Karpas-422 (cell line): ENCODE measurements at regions not wholly inside any gene's neighbourhood (a gene's known extent, or its start where the extent isn't known, plus 50 kb on each side); places are given as distances from the start of the nearest gene placed in this dataset.

Experiments used
- DNase-seq: peaks from one replicate; pipeline ENCODE4 v3.0.0-alpha.2; 2015
- H2AFZ ChIP-seq: fragments of 200-600 bp; sonication (generic); 2 replicates; pipeline ENCODE4 v1.6.1; 2014; ENCODE audit warnings: antibody characterized with exemption, low read length, mixed read lengths
- H3K27ac ChIP-seq: fragments of 200-600 bp; sonication (generic); 2 replicates; pipeline ENCODE4 v1.5.1; 2014; ENCODE audit warnings: mild to moderate bottlenecking, low read length, moderate library complexity
- H3K27me3 ChIP-seq: fragments of 200-600 bp; sonication (generic); 2 replicates; pipeline ENCODE4 v1.6.1; 2014; ENCODE audit warnings: low read length, mixed read lengths
- H3K36me3 ChIP-seq: fragments of 200-600 bp; sonication (generic); 2 replicates; pipeline ENCODE4 v1.6.1; 2014; ENCODE audit warnings: low read length, mixed read lengths; ENCODE audit not compliant: insufficient read depth
- H3K4me1 ChIP-seq: fragments of 200-600 bp; sonication (generic); 2 replicates; pipeline ENCODE4 v1.6.1; 2014; ENCODE audit warnings: mild to moderate bottlenecking, low read length, mixed read lengths
- H3K4me2 ChIP-seq: fragments of 200-600 bp; sonication (generic); 2 replicates; pipeline ENCODE4 v1.6.1; 2014; ENCODE audit warnings: low read length, low read depth, mild to moderate bottlenecking; ENCODE audit not compliant: poor library complexity, severe bottlenecking
- H3K4me3 ChIP-seq: fragments of 200-600 bp; sonication (generic); 2 replicates; pipeline ENCODE4 v1.5.1; 2014; ENCODE audit warnings: mild to moderate bottlenecking, antibody characterized with exemption, low read length, mixed read lengths
- H3K79me2 ChIP-seq: fragments of 200-600 bp; sonication (generic); 2 replicates; pipeline ENCODE4 v1.6.1; 2014; ENCODE audit warnings: mild to moderate bottlenecking, low read length, mixed read lengths
- H3K9ac ChIP-seq: fragments of 200-600 bp; sonication (generic); 2 replicates; pipeline ENCODE4 v1.6.0; 2014; ENCODE audit warnings: low read length
- H3K9me2 ChIP-seq: fragments of 200-600 bp; sonication (generic), shearing (Covaris generic); replicated peaks from 2 replicates; pipeline ENCODE4 v1.6.0; 2014; ENCODE audit warnings: mild to moderate bottlenecking, low read length, moderate library complexity; ENCODE audit not compliant: insufficient read depth
- H3K9me3 ChIP-seq: fragments of 300-700, 200-600 bp; sonication (generic); 2 replicates; pipeline ENCODE4 v1.6.1; 2014; ENCODE audit warnings: low read length, mixed read lengths
- H4K20me1 ChIP-seq: fragments of 200-600 bp; sonication (generic); 2 replicates; pipeline ENCODE4 v1.6.1; 2014; ENCODE audit warnings: mild to moderate bottlenecking, antibody characterized with exemption, low read length, low read depth; ENCODE audit not compliant: insufficient read depth

GRCh38 chr4:175373031-175373430 lies 439.0 kb downstream of the GPM6A start:
- Histone ChIP-seq H3K9ac (no peak overlapping the region), H3K4me3 (no peak overlapping the region), H4K20me1 (no peaks in the 10 kb centered on the region), H3K79me2 (no peaks in the 10 kb centered on the region), H3K4me1 (no peaks in the 10 kb centered on the region), H2AFZ (no peak overlapping the region), H3K4me2 (no peak overlapping the region), H3K9me2 (no peaks in the 10 kb centered on the region), H3K9me3 (no peaks in the 10 kb centered on the region), H3K36me3 (no peaks in the 10 kb centered on the region), H3K27me3 (no peaks in the 10 kb centered on the region), H3K27ac (no peak overlapping the region)
- DNase-seq, result no peak

- DNase-seq, result no peak
- no peak overlapping the region for H3K4me3 ChIP-seq
- H3K9me3 ChIP-seq, result no peaks in the 10 kb centered on the region
- no peaks in the 10 kb centered on the region for H3K36me3 ChIP-seq
- no peaks in the 10 kb centered on the region for H3K9me2 ChIP-seq
- H3K9ac ChIP-seq, result no peak overlapping the region
- no peak overlapping the region for H2AFZ ChIP-seq
- no peaks in the 10 kb centered on the region for H3K4me1 ChIP-seq
- no peaks in the 10 kb centered on the region for H3K27me3 ChIP-seq
- no peaks in the 10 kb centered on the region for H4K20me1 ChIP-seq
- no peak overlapping the region for H3K27ac ChIP-seq
- H3K4me2 ChIP-seq, result no peak overlapping the region
- no peaks in the 10 kb centered on the region for H3K79me2 ChIP-seq
Measured at GRCh38 chr4:175374459-175374858, 437.6 kb downstream of the GPM6A start.

- Histone ChIP-seq H3K36me3 (no peaks in the 10 kb centered on the region), H4K20me1 (no peaks in the 10 kb centered on the region), H3K4me2 (no peak overlapping the region), H3K4me3 (no peak overlapping the region), H3K4me1 (no peaks in the 10 kb centered on the region), H3K9ac (no peak overlapping the region), H3K27ac (no peak overlapping the region), H3K9me2 (no peaks in the 10 kb centered on the region), H3K27me3 (no peaks in the 10 kb centered on the region), H3K9me3 (no peaks in the 10 kb centered on the region), H2AFZ (no peak overlapping the region), H3K79me2 (no peaks in the 10 kb centered on the region)
- no peak for DNase-seq
Measured at GRCh38 chr4:175376287-175376977, 435.6 kb downstream of the GPM6A start.

DNA sequence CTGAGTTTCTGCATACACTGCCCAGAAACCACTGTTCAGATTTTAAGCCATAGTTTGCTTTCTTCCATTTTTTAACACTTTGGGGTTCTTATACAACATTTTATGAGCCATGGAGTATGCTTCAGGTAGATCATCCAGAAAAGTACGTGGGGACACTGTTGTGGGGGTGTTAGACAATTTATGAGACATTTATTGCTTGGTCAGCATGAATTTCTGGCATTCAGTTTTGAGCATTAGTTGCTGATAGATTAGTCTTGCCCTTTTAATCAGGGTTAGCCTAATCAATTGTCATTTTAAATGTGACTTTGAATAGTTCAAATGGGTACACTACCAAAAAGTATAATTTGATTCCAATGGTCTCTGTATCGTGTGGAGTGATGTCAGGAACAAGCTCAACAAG lies 434.9 kb downstream of the GPM6A start:
- H3K36me3 ChIP-seq, result no peaks in the 10 kb centered on the region
- H3K27me3 ChIP-seq, result no peaks in the 10 kb centered on the region
- H3K9me2 ChIP-seq, result no peaks in the 10 kb centered on the region
- H3K9ac ChIP-seq, result no peak overlapping the region
- H3K4me1 ChIP-seq, result no peaks in the 10 kb centered on the region
- H3K27ac ChIP-seq, result no peak overlapping the region
- no peak overlapping the region for H2AFZ ChIP-seq
- DNase-seq, result no peak
- H3K4me3 ChIP-seq, result no peak overlapping the region
- H3K4me2 ChIP-seq, result no peak overlapping the region
- no peaks in the 10 kb centered on the region for H3K79me2 ChIP-seq
- no peaks in the 10 kb centered on the region for H4K20me1 ChIP-seq
- no peaks in the 10 kb centered on the region for H3K9me3 ChIP-seq

DNA sequence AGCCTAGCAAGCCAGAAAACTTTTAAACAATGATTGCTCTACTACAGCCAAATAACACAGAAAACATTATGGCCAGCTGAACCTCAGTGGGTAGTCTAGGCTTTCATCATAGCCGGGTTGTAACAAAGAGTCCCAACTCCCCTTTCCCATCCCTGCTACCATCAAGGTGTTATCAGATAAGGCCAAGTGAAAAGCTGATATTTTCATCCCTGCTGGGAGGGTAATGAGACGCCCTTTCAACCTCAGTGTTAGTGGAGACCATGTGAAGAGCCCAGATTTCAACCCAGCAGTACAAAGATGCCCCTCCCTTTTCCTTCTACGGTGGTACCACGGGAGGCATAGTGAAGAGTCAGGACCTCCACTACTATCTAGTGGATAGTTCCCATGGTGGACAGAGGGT lies 433.7 kb downstream of the GPM6A start:
- DNase-seq, result no peak
- H3K4me3 ChIP-seq, result no peak overlapping the region
- H2AFZ ChIP-seq, result no peak overlapping the region
- H3K9ac ChIP-seq, result no peak overlapping the region
- H3K4me1 ChIP-seq, result no peaks in the 10 kb centered on the region
- H3K9me2 ChIP-seq, result no peaks in the 10 kb centered on the region
- no peak overlapping the region for H3K27ac ChIP-seq
- no peaks in the 10 kb centered on the region for H3K36me3 ChIP-seq
- no peaks in the 10 kb centered on the region for H4K20me1 ChIP-seq
- no peaks in the 10 kb centered on the region for H3K79me2 ChIP-seq
- no peaks in the 10 kb centered on the region for H3K9me3 ChIP-seq
- H3K27me3 ChIP-seq, result no peaks in the 10 kb centered on the region
- H3K4me2 ChIP-seq, result no peak overlapping the region

- Histone ChIP-seq H3K79me2 (no peaks in the 10 kb centered on the region), H4K20me1 (no peaks in the 10 kb centered on the region), H3K27me3 (no peaks in the 10 kb centered on the region), H3K9me2 (no peaks in the 10 kb centered on the region), H3K27ac (no peak overlapping the region), H3K36me3 (no peaks in the 10 kb centered on the region), H3K4me2 (no peak overlapping the region), H2AFZ (no peak overlapping the region), H3K4me1 (no peaks in the 10 kb centered on the region), H3K9me3 (no peaks in the 10 kb centered on the region), H3K4me3 (no peak overlapping the region), H3K9ac (no peak overlapping the region)
- DNase-seq, result no peak
Measured at GRCh38 chr4:175380841-175381240, 431.2 kb downstream of the GPM6A start.

- Histone ChIP-seq H3K4me3 (no peak overlapping the region), H3K9me2 (no peaks in the 10 kb centered on the region), H3K9me3 (no peaks in the 10 kb centered on the region), H4K20me1 (no peaks in the 10 kb centered on the region), H2AFZ (no peak overlapping the region), H3K36me3 (no peaks in the 10 kb centered on the region), H3K27ac (no peak overlapping the region), H3K27me3 (no peaks in the 10 kb centered on the region), H3K9ac (no peak overlapping the region), H3K4me2 (no peak overlapping the region), H3K4me1 (no peaks in the 10 kb centered on the region), H3K79me2 (no peaks in the 10 kb centered on the region)
- DNase-seq, result no peak
Measured at GRCh38 chr4:175385797-175386196, 426.3 kb downstream of the GPM6A start.

DNA sequence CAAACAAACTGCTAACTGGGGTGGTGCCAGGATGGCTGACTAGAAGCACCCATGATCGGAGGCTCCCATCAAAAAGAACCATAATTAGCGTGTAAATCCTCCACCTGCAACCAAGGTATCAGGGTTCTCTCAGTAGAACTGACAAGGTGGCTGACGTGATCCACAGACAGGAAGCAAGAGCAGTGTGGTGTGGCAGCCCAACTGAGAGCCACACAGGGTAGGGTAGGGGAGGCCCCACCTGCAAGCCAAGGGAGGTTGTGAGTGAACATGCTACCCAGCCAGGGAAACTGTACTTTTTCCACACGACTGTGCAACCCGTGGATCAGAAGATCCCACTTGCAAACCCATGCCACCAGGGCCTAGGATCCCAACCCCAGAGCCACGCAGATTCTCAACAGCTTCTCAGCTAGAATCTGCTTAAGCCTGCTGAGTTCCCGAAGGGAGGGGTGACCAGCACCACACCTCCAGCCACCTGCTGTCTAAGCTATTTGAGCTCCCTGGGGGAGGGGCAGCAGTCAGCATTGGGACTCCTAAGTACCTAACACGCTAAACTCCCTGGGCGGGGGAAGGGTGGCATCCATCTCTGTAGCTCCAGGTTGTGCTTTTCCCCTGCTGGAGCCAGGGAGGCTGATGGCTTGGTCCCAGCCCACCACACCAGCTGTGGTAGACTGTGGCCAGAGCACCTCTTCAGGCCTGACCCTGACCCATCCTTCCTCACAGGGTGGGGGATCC lies 425.1 kb downstream of the GPM6A start:
- Histone ChIP-seq H4K20me1 (no peaks in the 10 kb centered on the region), H3K27ac (no peak overlapping the region), H3K9me2 (no peaks in the 10 kb centered on the region), H3K9ac (no peak overlapping the region), H3K36me3 (no peaks in the 10 kb centered on the region), H3K27me3 (no peaks in the 10 kb centered on the region), H3K9me3 (no peaks in the 10 kb centered on the region), H3K79me2 (no peaks in the 10 kb centered on the region), H3K4me2 (no peak overlapping the region), H2AFZ (no peak overlapping the region), H3K4me1 (no peaks in the 10 kb centered on the region), H3K4me3 (no peak overlapping the region)
- no peak for DNase-seq
